ENCODE measurements at regions not wholly inside any gene's neighbourhood (a gene's known extent, or its start where the extent isn't known, plus 50 kb on each side); places are given as distances from the start of the nearest gene placed in this dataset.

GRCh38 chr5:85395526-85395925, 1010.8 kb upstream of the EDIL3 start (continued):
- TF ChIP-seq CHD7 (IDR thresholded peaks at IDR 0.05; ENCODE audit: insufficient replicate concordance, low read length) = no peak
- TF ChIP-seq GABPA (IDR thresholded peaks at IDR 0.05; ENCODE audit: borderline replicate concordance, insufficient read depth, low read length) = no peak
- TF ChIP-seq CREB1 (IDR thresholded peaks at IDR 0.05) = no peak
- TF ChIP-seq KDM4A (IDR thresholded peaks at IDR 0.05; ENCODE audit: low read depth, low read length, severe bottlenecking) = no peak
- TF ChIP-seq JUN (IDR thresholded peaks at IDR 0.05; ENCODE audit: low read depth, low read length) = no peak
- no peak for TF ChIP-seq ZNF274 (IDR thresholded peaks at IDR 0.05; ENCODE audit: borderline replicate concordance, extremely low read depth, low read length)
- TF ChIP-seq MAFK (IDR thresholded peaks at IDR 0.05; ENCODE audit: low read depth, low read length) = no peak
- TF ChIP-seq BCL11A (IDR thresholded peaks at IDR 0.05; ENCODE audit: low read depth in 2 of 2, low read length in 2 of 2) = no peak
- no peak for TF ChIP-seq KDM1A (IDR thresholded peaks at IDR 0.05; ENCODE audit: borderline replicate concordance, low read length)
- no peak for TF ChIP-seq RFX5 (IDR thresholded peaks at IDR 0.05; ENCODE audit: borderline replicate concordance, low read depth, low read length)
- no peak for TF ChIP-seq BRCA1 (IDR thresholded peaks at IDR 0.05; ENCODE audit: low read depth, low read length)
- TF ChIP-seq SRF (IDR thresholded peaks at IDR 0.05; ENCODE audit: low read depth, low read length) = no peak
- no peak for TF ChIP-seq TAF1 (IDR thresholded peaks at IDR 0.05; ENCODE audit: low read depth, low read length)
- no peak for TF ChIP-seq NRF1 (IDR thresholded peaks at IDR 0.05; ENCODE audit: low read depth, low read length)

Measured in H1 (cell line).